Cardiac fibroblast (primary cell): ENCODE measurements at regions not wholly inside any gene's neighbourhood (a gene's known extent, or its start where the extent isn't known, plus 50 kb on each side); places are given as distances from the start of the nearest gene placed in this dataset.

Experiments
- DNase-seq, 2 donors: peaks; one replicate each; pipeline versions ENCODE4 v3.0.0 to v3.0.0-alpha.2; 2010; ENCODE audit warnings: low read depth in 2 of 2
- H3K4me3 ChIP-seq, 2 donors: replicated peaks in 1 of 2; 1 replicate in 1 of 2; 2 replicates in 1 of 2; pipeline ENCODE4 v1.5.1; 2011; ENCODE audit warnings: low read depth in 2 of 2, low read length in 2 of 2, mild to moderate bottlenecking in 2 of 2, moderate library complexity in 1 of 2
- TF ChIP-seq, protein P1 (sequence below): IDR thresholded peaks from one replicate; pipeline ENCODE4 v1.5.1; 2011; ENCODE audit warnings: low read depth, mild to moderate bottlenecking, low read length, inconsistent platforms

DNA sequence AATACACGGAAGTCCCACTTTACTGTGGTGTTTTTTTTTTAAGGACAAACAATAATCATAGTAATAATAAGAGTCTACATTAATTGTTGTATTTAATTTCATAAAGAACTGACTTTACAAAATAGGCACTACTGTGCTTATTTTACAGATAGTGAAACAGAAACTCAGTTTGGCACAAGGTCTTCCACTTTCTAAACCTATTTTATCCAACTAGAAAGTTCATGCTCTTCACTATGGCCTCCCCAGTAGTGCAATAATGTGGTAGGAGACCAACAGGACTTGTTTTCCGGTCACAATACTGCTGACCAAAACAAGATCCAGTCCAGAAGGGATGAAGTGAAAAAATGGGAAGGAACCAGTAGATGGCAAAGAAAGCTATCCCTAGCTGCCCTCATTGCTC lies 531.6 kb downstream of the CAAP1 start:
- no peak for DNase-seq
- TF ChIP-seq, protein P1, sequence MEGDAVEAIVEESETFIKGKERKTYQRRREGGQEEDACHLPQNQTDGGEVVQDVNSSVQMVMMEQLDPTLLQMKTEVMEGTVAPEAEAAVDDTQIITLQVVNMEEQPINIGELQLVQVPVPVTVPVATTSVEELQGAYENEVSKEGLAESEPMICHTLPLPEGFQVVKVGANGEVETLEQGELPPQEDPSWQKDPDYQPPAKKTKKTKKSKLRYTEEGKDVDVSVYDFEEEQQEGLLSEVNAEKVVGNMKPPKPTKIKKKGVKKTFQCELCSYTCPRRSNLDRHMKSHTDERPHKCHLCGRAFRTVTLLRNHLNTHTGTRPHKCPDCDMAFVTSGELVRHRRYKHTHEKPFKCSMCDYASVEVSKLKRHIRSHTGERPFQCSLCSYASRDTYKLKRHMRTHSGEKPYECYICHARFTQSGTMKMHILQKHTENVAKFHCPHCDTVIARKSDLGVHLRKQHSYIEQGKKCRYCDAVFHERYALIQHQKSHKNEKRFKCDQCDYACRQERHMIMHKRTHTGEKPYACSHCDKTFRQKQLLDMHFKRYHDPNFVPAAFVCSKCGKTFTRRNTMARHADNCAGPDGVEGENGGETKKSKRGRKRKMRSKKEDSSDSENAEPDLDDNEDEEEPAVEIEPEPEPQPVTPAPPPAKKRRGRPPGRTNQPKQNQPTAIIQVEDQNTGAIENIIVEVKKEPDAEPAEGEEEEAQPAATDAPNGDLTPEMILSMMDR, result no peak
- H3K4me3 ChIP-seq, result no peak overlapping the region

DNA sequence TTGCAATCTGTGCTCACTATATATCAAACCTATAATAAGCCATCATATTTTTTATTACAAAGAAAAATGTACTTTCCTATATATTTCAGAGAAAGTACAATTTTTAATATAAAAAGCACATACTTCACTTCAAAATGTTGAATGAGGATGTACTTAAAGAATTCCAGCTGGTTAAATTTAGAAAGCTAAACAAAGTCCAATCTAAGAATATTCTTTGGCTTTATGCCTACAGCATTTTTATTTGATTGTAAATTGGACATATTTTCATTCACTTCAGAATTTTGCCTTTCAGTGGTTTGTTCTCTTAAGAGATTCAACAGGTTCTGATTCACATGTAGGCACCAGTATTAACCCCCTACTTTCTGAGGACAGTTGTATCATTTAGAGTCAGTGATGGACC lies 533.8 kb downstream of the CAAP1 start:
- no peak for DNase-seq
- TF ChIP-seq, protein P1, result no peak
- no peak overlapping the region for H3K4me3 ChIP-seq

DNA sequence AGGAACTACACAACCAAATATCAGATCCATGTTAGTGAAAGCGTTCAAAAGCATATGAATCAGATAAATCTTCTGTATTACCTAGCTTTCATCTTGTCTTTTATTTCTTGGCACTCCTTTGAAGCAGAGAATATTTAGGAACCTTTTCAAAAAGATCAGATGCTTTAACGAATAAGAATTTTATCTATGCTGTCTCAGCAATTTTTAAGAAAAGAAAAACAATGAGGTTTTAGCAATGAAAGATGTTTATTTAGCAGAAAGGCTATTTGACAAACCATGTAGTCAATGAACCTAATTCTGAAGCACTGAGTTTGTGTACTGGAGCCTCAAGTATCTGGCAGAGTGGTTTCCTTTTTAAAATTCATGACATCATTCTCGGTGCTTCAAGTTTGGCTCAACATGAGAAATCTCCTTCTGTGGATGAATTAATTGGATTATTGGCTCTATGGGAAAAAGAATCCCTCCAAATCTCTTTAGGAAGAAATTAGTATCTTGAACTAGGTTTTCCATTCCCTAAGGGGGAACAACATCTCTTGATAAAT lies 534.7 kb downstream of the CAAP1 start:
- no peak for DNase-seq
- H3K4me3 ChIP-seq, result no peak overlapping the region
- TF ChIP-seq, protein P1, result no peak

DNA sequence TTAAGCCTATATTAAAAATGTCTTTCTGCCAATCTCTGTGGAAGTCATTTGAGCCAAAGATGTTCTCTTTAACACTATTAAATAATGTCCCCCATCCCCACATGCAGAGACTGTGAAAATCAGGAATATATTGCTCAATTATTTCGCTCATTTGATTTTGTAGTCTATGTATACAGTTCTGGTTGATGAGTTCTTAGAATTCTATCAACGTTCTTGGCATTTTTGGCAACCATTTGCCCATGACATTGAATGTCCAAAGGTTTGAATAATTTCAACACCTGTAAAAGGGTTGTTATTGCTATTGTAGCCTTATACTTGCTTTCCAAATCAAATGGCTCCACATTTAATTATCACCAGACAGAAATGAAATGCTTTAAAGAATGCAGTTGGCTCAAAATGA lies 536.1 kb downstream of the CAAP1 start:
- no peak overlapping the region for H3K4me3 ChIP-seq
- TF ChIP-seq, protein P1, result no peak
- no peak for DNase-seq

DNA sequence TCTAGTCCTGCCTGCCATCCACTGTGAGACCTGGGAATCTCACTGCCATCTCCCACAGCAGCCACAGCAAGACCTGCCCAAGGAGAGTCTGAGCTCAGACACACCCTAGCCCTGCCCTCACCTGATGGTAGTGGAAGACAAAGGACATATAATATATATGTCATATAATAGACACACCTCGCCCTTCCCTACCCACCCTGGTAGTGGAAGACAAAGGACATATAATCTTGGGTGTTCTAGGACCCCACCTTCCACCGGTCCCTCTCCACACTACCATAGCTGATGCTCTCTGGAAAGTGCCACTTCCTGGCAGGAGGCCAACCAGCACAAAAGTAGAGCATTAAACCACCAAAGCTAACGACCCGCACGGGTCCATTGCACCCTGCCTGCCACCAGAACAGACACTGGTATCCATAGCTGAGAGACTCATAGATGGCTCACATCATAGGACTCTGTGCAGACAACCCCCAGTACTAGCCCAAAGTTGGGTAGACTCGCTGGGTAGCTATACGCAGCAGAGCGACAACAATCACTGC lies 545.6 kb downstream of the CAAP1 start:
- TF ChIP-seq, protein P1, result no peak
- no peak for DNase-seq
- H3K4me3 ChIP-seq, result no peak overlapping the region

DNA sequence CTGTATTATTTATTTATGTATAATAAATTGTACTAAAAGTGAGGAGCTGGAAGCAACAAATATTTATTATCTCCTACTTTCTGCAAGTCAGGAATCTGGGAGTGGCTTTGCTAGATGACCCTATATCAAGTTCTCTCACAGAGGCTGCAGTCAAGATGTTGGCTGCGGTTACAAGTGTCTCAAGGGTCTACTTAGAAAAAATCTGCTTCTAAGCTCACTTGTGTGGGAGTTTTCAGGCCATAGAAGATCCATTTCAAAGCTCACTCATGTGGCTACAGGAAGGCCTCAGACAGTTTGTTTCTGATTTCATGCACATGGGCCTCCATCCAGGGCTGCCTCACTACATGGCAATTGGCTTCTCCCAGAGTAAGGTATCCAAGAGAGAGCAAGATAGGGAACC lies 551.1 kb downstream of the CAAP1 start:
- TF ChIP-seq, protein P1, result no peak
- DNase-seq, result no peak
- no peak overlapping the region for H3K4me3 ChIP-seq

DNA sequence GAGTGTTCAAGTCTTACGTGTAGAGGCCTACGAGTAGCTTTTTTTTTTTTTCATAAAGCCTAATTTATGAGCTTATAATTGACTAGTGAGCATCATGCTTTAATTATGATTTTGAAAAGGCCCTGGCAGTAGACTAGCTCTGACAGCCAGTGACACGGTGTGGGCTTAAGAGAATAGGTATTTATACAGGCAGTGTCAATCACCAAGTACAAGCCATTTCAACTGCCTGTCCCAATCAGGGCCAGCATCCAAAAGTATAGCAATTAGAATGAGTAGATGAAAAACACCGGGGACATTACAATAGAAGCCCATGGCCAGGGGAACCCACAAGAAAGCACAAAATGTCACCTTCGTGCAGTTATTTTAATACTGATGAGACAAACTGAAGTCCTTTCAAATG lies 552.8 kb downstream of the CAAP1 start:
- DNase-seq, result no peak
- no peak overlapping the region for H3K4me3 ChIP-seq
- TF ChIP-seq, protein P1, result no peak
